SK-N-SH treated with all-trans-retinoic acid at 6 μM for 48 hours (cell line): ENCODE measurements at regions not wholly inside any gene's neighbourhood (a gene's known extent, or its start where the extent isn't known, plus 50 kb on each side); places are given as distances from the start of the nearest gene placed in this dataset.

Experiments used
- BACH2 ChIP-seq: fragments of 250-450 bp; sonication (Bioruptor Pico); IDR thresholded peaks from 2 replicates; pipeline ENCODE4 v1.9.0; 2021; ENCODE audit warnings: mild to moderate bottlenecking, borderline replicate concordance
- ESRRG ChIP-seq: fragments of 250-450 bp; sonication (Bioruptor Pico); IDR thresholded peaks from 2 replicates; pipeline ENCODE4 v1.6.1; 2021; ENCODE audit warnings: mild to moderate bottlenecking
- PATZ1 ChIP-seq: fragments of 250-450 bp; sonication (Bioruptor Pico); IDR thresholded peaks from 2 replicates; pipeline ENCODE4 v1.8.0; 2020; ENCODE audit warnings: mild to moderate bottlenecking, moderate library complexity, borderline replicate concordance
- POU6F1 ChIP-seq: fragments of 250-450 bp; sonication (Bioruptor Pico); IDR thresholded peaks from 2 replicates; pipeline ENCODE4 v1.8.0; 2021; ENCODE audit warnings: low read depth, mild to moderate bottlenecking, moderate library complexity, borderline replicate concordance
- RARB ChIP-seq: fragments of 250-450 bp; sonication (Bioruptor Pico); IDR thresholded peaks from 2 replicates; pipeline ENCODE4 v1.8.0; 2021; ENCODE audit warnings: mild to moderate bottlenecking, moderate library complexity
- ZFP30 ChIP-seq: fragments of 450-650 bp; formaldehyde crosslinking; IDR thresholded peaks from 2 replicates; pipeline ENCODE4 v1.5.0; 2022; ENCODE audit warnings: mild to moderate bottlenecking, moderate library complexity
- ZNF565 ChIP-seq: fragments of 450-650 bp; formaldehyde crosslinking; conservative IDR thresholded peaks from 2 replicates; pipeline ENCODE4 v1.5.0; 2020; ENCODE audit warnings: low read depth, mild to moderate bottlenecking, moderate library complexity

GRCh38 chr15:35150361-35150760 is 65.3 kb upstream of the NANOGP8 start:
- TF ChIP-seq RARB (CRISPR knock-in tag) (no peak), ESRRG (CRISPR knock-in tag) (no peak), BACH2 (CRISPR knock-in tag) (no peak), ZNF565 (CRISPR knock-in tag) (no peak), PATZ1 (CRISPR knock-in tag) (no peak), ZFP30 (CRISPR knock-in tag) (no peak), POU6F1 (CRISPR knock-in tag) (no peak)
